HUDEP-2 (cell line): ENCODE measurements at regions not wholly inside any gene's neighbourhood (a gene's known extent, or its start where the extent isn't known, plus 50 kb on each side); places are given as distances from the start of the nearest gene placed in this dataset.
"Not testable (repeated sequence)": the region's sequence is repeated elsewhere in the genome, so short reads cannot be mapped to it uniquely, and the experiment has no call there.

Experiments used
- DNase-seq, 76 experiments: peaks; one replicate each; lab custom pipeline; 2025; ENCODE audit not compliant: unreplicated experiment in 76 of 76; lab: John Stamatoyannopoulos, UW

DNA sequence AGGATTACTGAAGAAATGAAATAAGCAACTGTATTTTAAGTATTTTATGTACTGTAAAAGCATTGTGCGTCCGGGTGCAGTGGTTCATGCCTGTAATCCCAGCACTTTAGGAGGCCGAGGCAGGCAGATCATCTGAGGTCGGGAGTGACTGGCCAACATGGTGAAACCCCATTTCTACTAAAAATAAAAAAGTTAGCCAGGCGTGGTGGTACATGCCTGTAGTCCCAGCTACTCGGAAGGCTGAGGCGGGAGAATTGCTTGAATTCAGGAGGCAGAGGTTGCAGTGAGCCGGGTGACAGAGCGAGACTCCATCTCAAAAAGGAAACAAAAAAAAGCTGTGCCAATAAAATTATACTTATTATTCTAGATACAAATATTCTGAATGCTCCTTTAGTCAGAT is 215.4 kb upstream of the DMRT1 start:
- DNase-seq: not testable (repeated sequence)

- no peak for DNase-seq
These were observed 214.9 kb upstream of the DMRT1 start for GRCh38 chr9:626596-626995.

GRCh38 chr9:627336-627970 is 214.0 kb upstream of the DMRT1 start:
- DNase-seq: no peak

- DNase-seq: no peak
These were observed 212.4 kb upstream of the DMRT1 start for GRCh38 chr9:629146-629545.

GRCh38 chr9:630817-631216 is 210.7 kb upstream of the DMRT1 start:
- DNase-seq: no peak

DNA sequence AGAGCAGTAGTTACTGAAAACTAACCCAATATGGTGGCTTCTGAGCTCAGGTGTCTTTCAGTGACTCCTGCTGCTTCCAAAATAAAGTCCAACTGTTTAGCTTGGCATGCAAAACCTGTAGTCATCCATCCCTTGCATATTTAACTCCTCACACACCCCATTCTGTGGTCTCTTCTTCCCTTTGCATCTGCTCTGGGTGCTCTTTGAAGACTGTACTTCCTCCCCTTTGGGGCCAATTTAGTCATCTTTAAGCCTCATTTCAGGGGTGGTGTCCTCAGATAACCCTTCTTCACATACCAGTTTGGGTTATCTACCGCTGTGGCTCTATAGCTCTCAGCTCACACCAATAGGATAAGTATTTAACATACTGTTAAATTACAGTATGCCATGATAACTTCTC is 209.9 kb upstream of the DMRT1 start:
- DNase-seq: no peak

GRCh38 chr9:633461-633860 is 208.0 kb upstream of the DMRT1 start:
- no peak for DNase-seq

DNA sequence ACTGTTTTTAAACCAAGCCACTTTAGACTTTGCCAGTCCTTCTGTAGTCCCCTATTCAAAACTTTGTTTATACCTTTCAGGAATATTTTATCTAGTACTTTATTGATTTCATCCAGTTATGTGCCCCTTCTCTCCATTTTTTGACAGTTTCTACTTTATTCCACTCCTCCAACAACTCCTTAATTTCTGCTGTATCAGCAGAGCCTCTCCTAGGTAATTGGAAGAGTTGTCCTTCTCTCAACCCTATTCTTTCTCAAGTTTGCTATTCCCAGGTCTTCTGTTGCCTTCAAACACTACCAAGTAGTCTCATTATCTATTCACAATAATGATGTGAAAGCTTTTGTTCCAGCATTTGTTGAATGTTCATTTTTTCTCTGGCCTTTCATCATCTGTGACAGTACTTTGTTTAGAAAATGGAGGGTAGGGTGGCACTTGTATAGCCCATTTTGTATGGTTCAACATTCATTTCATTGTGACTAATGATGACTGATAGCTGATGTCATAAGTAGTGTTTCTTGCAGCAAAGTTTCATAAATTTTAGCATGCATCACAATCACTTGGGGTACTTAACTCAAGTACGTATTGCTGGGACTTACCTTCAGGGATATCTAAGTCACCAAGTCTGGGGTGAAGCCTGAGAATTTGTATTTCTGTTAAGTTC is 204.4 kb upstream of the DMRT1 start:
- no peak for DNase-seq

DNA sequence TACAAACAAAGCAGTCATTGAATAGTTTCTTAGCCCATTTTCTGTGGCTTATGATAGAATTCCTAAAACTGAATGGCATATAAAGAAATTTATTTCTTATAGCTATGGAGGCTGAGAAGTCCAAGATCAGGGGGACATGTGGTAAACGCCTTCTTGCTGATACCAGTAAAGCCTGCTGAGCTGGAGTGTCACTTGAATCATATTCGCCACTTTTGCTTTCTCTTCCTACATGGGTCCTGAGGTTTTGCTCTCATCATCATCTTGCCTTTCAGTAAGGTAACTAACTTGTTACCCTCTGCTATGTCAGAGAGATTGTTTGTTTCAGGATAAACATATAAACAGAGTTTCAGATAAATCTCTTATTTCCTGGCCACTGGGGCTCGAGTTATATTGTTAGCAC is 203.3 kb upstream of the DMRT1 start:
- DNase-seq: no peak

DNA sequence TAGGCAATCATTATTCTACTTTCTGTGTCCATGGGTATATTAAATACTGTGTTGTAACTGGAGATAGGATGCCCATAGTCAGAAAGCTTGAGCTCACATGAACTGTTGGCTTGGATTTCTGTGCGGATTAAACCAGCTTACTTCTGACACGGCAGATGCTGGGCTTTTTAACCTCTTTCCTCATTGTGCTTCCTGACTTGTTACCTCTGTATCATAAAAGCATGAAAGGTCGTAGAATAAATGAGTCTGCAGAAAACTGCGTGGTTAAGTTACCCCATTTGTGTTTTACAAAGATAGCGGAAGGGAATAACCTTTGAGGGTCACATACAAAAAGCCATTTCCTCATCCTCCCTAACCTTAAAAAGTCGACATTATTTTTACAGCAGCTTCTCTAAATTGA is 199.5 kb upstream of the DMRT1 start:
- no peak for DNase-seq

- no peak for DNase-seq
These were observed 197.5 kb upstream of the DMRT1 start for GRCh38 chr9:643966-644365.

- no peak for DNase-seq
These were observed 194.0 kb upstream of the DMRT1 start for GRCh38 chr9:647522-647921.

- no peak for DNase-seq
These were observed 192.1 kb upstream of the DMRT1 start for GRCh38 chr9:649128-650074.

DNA sequence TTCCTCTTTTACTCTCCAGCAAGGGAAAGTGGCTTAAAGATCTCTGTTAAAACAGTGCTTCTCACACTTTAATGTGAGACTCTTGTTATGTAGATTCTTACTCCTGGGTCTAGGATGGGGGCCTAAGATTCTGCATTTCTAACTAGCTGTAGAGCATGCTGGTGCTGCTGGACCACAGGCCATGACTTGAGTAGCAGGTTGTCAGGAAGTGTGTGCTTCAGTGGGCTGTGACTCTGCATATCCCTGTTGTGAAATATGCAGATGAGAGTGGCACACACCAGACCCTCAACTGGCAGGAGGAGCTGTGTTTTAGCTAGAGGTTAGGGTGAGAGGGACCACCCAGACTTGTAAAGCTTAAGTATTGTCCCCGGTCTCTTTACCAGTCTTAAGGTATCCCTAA is 191.1 kb upstream of the DMRT1 start:
- DNase-seq: no peak

DNA sequence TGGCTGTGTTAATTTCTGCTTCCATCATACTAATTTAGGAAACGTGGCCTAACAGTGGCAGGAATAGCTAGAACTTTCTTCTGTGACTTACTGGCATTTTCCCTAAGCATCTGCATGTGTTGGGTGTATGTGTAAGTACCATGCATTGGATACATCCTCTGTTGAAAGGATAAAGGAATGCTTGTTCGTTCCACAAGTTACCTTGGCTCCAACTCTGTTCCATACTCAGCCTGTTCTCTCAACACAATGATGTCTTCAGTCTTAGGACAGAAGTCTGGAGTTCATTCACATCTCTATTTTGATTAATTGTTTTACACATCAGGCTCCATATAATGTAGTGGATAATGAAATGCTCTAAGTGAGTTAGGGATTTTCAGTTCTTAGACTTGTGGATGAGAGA is 190.1 kb upstream of the DMRT1 start:
- DNase-seq: no peak

DNA sequence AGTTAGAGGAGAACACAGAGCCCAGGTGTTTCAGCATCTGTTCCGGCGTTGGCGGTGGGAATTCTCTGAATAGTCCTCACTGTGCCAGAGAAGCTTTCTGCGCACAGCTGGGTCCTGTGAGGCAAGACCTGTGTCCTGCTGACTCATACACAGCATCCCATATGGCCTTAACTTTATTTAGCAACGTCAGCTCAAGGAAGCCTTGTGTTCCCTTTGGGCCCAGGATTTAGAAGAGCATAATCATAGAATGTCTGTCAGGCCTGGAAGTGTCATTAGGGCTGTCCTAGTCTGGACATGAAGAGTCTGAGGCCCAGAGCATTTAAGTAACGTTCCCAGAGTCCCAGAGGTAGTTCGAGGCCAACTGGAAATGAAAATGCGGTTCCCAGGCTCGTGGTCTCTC is 188.6 kb upstream of the DMRT1 start:
- DNase-seq: no peak

GRCh38 chr9:653421-653820 is 188.1 kb upstream of the DMRT1 start:
- DNase-seq: no peak

DNA sequence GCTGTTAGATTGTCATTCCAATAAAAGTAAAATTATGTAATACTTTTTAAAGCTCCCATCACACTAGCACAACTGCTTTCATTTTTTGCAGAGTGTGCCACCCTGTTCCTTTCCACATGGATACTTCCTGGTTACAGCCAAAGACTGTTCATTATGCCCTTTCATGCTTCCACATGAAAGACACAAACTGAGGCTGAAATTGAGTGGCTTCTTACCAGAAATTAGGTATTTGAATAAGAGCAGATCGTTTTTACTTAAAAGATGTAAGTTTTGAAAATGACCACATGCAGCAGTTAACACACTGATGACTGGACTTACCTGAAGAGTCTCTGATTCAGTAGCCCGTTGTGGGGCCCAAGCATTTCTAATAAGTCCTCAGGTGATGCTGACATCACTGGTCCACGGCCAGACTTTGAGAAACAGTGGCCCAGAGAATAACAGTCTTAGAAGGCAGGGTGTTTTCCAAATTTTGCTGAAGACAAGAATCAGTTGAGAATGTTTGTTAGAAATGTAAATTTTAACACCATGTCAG is 187.6 kb upstream of the DMRT1 start:
- no peak for DNase-seq

DNA sequence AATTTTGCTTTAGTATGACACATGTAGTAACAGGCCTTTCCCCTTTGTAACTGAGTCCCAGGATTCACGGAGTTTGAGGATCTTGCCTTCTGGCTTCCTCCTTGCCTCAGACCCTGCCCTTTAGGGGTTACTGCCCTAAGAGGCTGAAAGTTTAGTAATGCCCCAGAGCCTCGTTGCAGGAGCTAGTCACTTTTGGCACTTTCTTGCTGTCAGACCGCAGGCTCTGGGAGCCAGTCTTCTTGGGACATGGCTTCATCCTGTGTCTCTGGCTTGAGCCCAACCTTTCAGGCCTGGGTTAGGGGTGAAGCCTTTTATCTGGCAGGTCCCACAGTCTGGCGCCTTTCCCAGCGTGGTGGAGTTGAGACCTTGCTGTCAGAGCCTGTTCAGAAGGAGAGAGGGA is 185.6 kb upstream of the DMRT1 start:
- DNase-seq: peak in 11 of 76 experiments; percentile 2 to 48 (median 13)

GRCh38 chr9:656926-657568 is 184.4 kb upstream of the DMRT1 start:
- no peak for DNase-seq

DNA sequence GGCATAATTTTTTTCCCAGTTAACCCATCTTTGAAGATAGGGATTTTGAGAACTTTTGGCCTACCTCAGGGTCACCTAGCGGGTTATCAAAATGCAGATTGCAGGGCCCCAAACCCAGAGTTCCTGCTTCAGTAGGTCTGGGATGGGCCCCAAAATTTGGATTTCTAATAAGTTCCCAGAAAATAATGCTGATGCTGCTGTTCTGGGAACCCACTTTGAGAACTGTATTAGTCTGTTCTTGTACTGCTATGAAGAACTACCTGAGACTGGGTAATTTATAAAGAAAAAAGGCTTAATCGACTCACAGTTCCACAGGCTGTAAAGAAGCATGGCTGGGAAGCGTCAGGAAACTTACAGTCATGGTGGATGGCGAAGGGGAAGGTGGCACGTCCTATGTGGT is 182.2 kb upstream of the DMRT1 start:
- DNase-seq: no peak
